IMR-90 (cell line): ENCODE measurements at regions not wholly inside any gene's neighbourhood (a gene's known extent, or its start where the extent isn't known, plus 50 kb on each side); places are given as distances from the start of the nearest gene placed in this dataset.
"Not testable (repeated sequence)": the region's sequence is repeated elsewhere in the genome, so short reads cannot be mapped to it uniquely, and the experiment has no call there.

Experiments used
- BHLHE40 ChIP-seq: fragments of 150-350 bp; IDR thresholded peaks from 2 replicates; pipeline ENCODE4 v1.6.1; 2016; ENCODE audit warnings: mild to moderate bottlenecking, low read depth, low read length
- CEBPB ChIP-seq: IDR thresholded peaks from 2 replicates; pipeline ENCODE4 v1.6.1; 2012; ENCODE audit warnings: low read depth, low read length, improper control_type of control experiment
- CHD1 ChIP-seq: IDR thresholded peaks from 2 replicates; pipeline ENCODE4 v1.6.1; 2012; ENCODE audit warnings: low read depth, low read length, improper control_type of control experiment
- FOS ChIP-seq: fragments of 150-350 bp; IDR thresholded peaks from 2 replicates; pipeline ENCODE4 v1.6.1; 2016; ENCODE audit warnings: low read depth, low read length
- MAFK ChIP-seq: IDR thresholded peaks from 2 replicates; pipeline ENCODE4 v1.6.1; 2012; ENCODE audit warnings: low read depth, low read length, improper control_type of control experiment
- MAZ ChIP-seq: IDR thresholded peaks from 2 replicates; pipeline ENCODE4 v1.6.1; 2012; ENCODE audit warnings: low read depth, mild to moderate bottlenecking, low read length, improper control_type of control experiment, moderate library complexity, borderline replicate concordance
- NFE2L2 ChIP-seq: fragments of 150-350 bp; IDR thresholded peaks from 2 replicates; pipeline ENCODE4 v1.6.1; 2016; ENCODE audit warnings: low read depth, mild to moderate bottlenecking, low read length
- POLR2A ChIP-seq: IDR thresholded peaks from 2 replicates; pipeline ENCODE4 v1.6.1; 2012; ENCODE audit warnings: mild to moderate bottlenecking, low read depth, low read length
- RAD21 ChIP-seq: IDR thresholded peaks from 2 replicates; pipeline ENCODE4 v1.6.1; 2012; ENCODE audit warnings: low read length, improper control_type of control experiment
- RCOR1 ChIP-seq: IDR thresholded peaks from 2 replicates; pipeline ENCODE4 v1.6.1; 2012; ENCODE audit warnings: mild to moderate bottlenecking, low read length, improper control_type of control experiment; ENCODE audit not compliant: insufficient replicate concordance
- RFX5 ChIP-seq: IDR thresholded peaks from 2 replicates; pipeline ENCODE4 v1.8.0; 2012; ENCODE audit warnings: low read depth, mild to moderate bottlenecking, low read length, moderate library complexity
- SMC3 ChIP-seq: fragments of 150-350 bp; IDR thresholded peaks from 2 replicates; pipeline ENCODE4 v1.6.1; 2016; ENCODE audit warnings: low read depth, mild to moderate bottlenecking, antibody characterized with exemption, low read length, moderate library complexity
- USF2 ChIP-seq: fragments of 150-350 bp; IDR thresholded peaks from 2 replicates; pipeline ENCODE4 v1.6.1; 2017; ENCODE audit warnings: mild to moderate bottlenecking, antibody characterized with exemption, low read length, low read depth
- TF ChIP-seq, protein P1 (sequence below): conservative IDR thresholded peaks from 2 replicates; pipeline ENCODE4 v1.5.1; 2012; ENCODE audit warnings: mild to moderate bottlenecking, low read depth, low read length, improper control_type of control experiment

- TF ChIP-seq, protein P1, sequence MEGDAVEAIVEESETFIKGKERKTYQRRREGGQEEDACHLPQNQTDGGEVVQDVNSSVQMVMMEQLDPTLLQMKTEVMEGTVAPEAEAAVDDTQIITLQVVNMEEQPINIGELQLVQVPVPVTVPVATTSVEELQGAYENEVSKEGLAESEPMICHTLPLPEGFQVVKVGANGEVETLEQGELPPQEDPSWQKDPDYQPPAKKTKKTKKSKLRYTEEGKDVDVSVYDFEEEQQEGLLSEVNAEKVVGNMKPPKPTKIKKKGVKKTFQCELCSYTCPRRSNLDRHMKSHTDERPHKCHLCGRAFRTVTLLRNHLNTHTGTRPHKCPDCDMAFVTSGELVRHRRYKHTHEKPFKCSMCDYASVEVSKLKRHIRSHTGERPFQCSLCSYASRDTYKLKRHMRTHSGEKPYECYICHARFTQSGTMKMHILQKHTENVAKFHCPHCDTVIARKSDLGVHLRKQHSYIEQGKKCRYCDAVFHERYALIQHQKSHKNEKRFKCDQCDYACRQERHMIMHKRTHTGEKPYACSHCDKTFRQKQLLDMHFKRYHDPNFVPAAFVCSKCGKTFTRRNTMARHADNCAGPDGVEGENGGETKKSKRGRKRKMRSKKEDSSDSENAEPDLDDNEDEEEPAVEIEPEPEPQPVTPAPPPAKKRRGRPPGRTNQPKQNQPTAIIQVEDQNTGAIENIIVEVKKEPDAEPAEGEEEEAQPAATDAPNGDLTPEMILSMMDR: not testable (repeated sequence)
- not testable (repeated sequence) for TF ChIP-seq FOS, BHLHE40, CEBPB, USF2, CHD1, POLR2A, RFX5, MAFK, MAZ, SMC3, RAD21, RCOR1, NFE2L2
Measured at GRCh38 chr2:87649871-87650270, 98.0 kb upstream of the PLGLB2 start.
